KMS-11 (cell line): ENCODE measurements at regions not wholly inside any gene's neighbourhood (a gene's known extent, or its start where the extent isn't known, plus 50 kb on each side); places are given as distances from the start of the nearest gene placed in this dataset.

ENCODE experiments used
- H2AFZ ChIP-seq: fragments of 200-600 bp; sonication (generic); 2 replicates; pipeline ENCODE4 v1.6.1; 2016; ENCODE audit warnings: antibody characterized with exemption, mixed run types, low read depth
- H3K27ac ChIP-seq: fragments of 200-600 bp; sonication (generic); 2 replicates; pipeline ENCODE4 v1.6.1; 2016; ENCODE audit warnings: mild to moderate bottlenecking, mixed run types
- H3K27me3 ChIP-seq: fragments of 200-600 bp; sonication (generic); 2 replicates; pipeline ENCODE4 v1.6.1; 2017; ENCODE audit warnings: mild to moderate bottlenecking, low read depth, mixed run types, moderate library complexity; ENCODE audit not compliant: insufficient read depth
- H3K36me3 ChIP-seq: fragments of 200-600 bp; sonication (generic); 2 replicates; pipeline ENCODE4 v1.6.1; 2017; ENCODE audit warnings: mild to moderate bottlenecking, mixed run types; ENCODE audit not compliant: insufficient read depth
- H3K4me1 ChIP-seq: fragments of 200-600 bp; sonication (generic); 2 replicates; pipeline ENCODE4 v1.6.1; 2016; ENCODE audit warnings: mild to moderate bottlenecking, low read depth, mixed run types; ENCODE audit not compliant: poor library complexity, severe bottlenecking
- H3K4me2 ChIP-seq: fragments of 200-600 bp; sonication (generic); 2 replicates; pipeline ENCODE4 v1.7.0; 2016; ENCODE audit warnings: mild to moderate bottlenecking, mixed run types
- H3K4me3 ChIP-seq: fragments of 200-600 bp; sonication (generic); IDR thresholded peaks from 2 replicates; pipeline ENCODE4 v1.6.1; 2017; ENCODE audit warnings: low read depth, low read length, mixed read lengths; ENCODE audit not compliant: insufficient read depth
- H3K79me2 ChIP-seq: fragments of 200-600 bp; sonication (generic); 2 replicates; pipeline ENCODE4 v1.6.1; 2016; ENCODE audit warnings: low read depth, mixed run types; ENCODE audit not compliant: insufficient read depth
- H3K9ac ChIP-seq: fragments of 200-600 bp; sonication (generic); 2 replicates; pipeline ENCODE4 v1.6.1; 2016; ENCODE audit warnings: mild to moderate bottlenecking, mixed run types
- H4K20me1 ChIP-seq: fragments of 200-600 bp; sonication (generic); 2 replicates; pipeline ENCODE4 v1.6.1; 2016; ENCODE audit warnings: mild to moderate bottlenecking, mixed run types; ENCODE audit not compliant: insufficient read depth
- CTCF ChIP-seq: fragments of 200-600 bp; sonication (generic); conservative IDR thresholded peaks from 2 replicates; pipeline ENCODE4 v1.6.1; 2017; ENCODE audit warnings: low read depth, mild to moderate bottlenecking, antibody characterized with exemption, low read length, moderate library complexity, mixed read lengths

GRCh38 chr20:51867251-51867650, 64.9 kb upstream of the SALL4 start:
- H2AFZ ChIP-seq: no peak overlapping the region
- H3K4me2 ChIP-seq: no peak overlapping the region
- H3K4me1 ChIP-seq: no peaks in the 10 kb centered on the region
- no peaks in the 10 kb centered on the region for H3K27me3 ChIP-seq
- H3K79me2 ChIP-seq: no peaks in the 10 kb centered on the region
- TF ChIP-seq CTCF: no peak
- H3K9ac ChIP-seq: no peak overlapping the region
- H3K27ac ChIP-seq: no peak overlapping the region
- H4K20me1 ChIP-seq: no peaks in the 10 kb centered on the region
- no peak overlapping the region for H3K4me3 ChIP-seq
- no peaks in the 10 kb centered on the region for H3K36me3 ChIP-seq

GRCh38 chr20:51864967-51865366, 62.6 kb upstream of the SALL4 start:
- no peaks in the 10 kb centered on the region for H3K4me1 ChIP-seq

GRCh38 chr20:51862796-51863195, 60.5 kb upstream of the SALL4 start:
- H3K4me3 ChIP-seq: no peak overlapping the region
- TF ChIP-seq CTCF: no peak
- no peaks in the 10 kb centered on the region for H4K20me1 ChIP-seq
- H3K4me2 ChIP-seq: no peak overlapping the region
- H3K4me1 ChIP-seq: no peaks in the 10 kb centered on the region
- H3K79me2 ChIP-seq: no peaks in the 10 kb centered on the region
- H3K36me3 ChIP-seq: no peaks in the 10 kb centered on the region
- H3K9ac ChIP-seq: no peak overlapping the region
- H3K27ac ChIP-seq: no peak overlapping the region
- H3K27me3 ChIP-seq: no peaks in the 10 kb centered on the region
- H2AFZ ChIP-seq: no peak overlapping the region

More at GRCh38 chr20:51864967-51865366, 62.6 kb upstream of the SALL4 start:
- H4K20me1 ChIP-seq: no peaks in the 10 kb centered on the region
- no peak for TF ChIP-seq CTCF
- H3K79me2 ChIP-seq: no peaks in the 10 kb centered on the region
- H3K27ac ChIP-seq: no peak overlapping the region
- H3K27me3 ChIP-seq: no peaks in the 10 kb centered on the region
- no peak overlapping the region for H3K9ac ChIP-seq
- H3K4me3 ChIP-seq: no peak overlapping the region
- no peak overlapping the region for H3K4me2 ChIP-seq
- H2AFZ ChIP-seq: no peak overlapping the region
- no peaks in the 10 kb centered on the region for H3K36me3 ChIP-seq

- no peak overlapping the region for H2AFZ ChIP-seq
- H3K4me1 ChIP-seq: no peaks in the 10 kb centered on the region
- H3K27ac ChIP-seq: no peak overlapping the region
- H3K4me3 ChIP-seq: no peak overlapping the region
- no peak overlapping the region for H3K4me2 ChIP-seq
- H3K79me2 ChIP-seq: no peaks in the 10 kb centered on the region
- H3K9ac ChIP-seq: no peak overlapping the region
- H4K20me1 ChIP-seq: no peaks in the 10 kb centered on the region
- no peaks in the 10 kb centered on the region for H3K27me3 ChIP-seq
- TF ChIP-seq CTCF: no peak
- no peaks in the 10 kb centered on the region for H3K36me3 ChIP-seq
These were observed 59.6 kb upstream of the SALL4 start for GRCh38 chr20:51861726-51862466.
